ENCODE measurements at regions not wholly inside any gene's neighbourhood (a gene's known extent, or its start where the extent isn't known, plus 50 kb on each side); places are given as distances from the start of the nearest gene placed in this dataset.

DNA sequence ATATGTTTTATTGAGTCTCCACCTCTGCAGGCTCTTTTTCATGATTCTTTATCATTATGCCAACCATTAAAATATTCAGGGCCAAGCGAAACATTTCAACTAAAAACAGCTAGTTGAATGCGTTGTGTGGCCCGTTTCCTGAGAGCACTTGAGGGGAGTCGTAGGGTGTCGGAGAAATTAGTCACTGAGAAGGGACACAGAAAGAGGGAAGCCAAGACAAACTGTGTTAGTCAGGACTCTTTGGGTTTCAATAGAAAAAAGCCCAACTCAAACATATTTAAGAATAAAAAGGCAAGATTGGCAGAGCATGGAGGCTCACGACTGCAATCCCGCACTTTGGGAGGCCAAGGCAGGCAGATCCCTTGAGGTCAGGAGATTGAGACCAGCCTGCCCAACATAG, 58.9 kb downstream of the MAFB start:
- TF ChIP-seq CTCF (IDR thresholded peaks at IDR 0.05; ENCODE audit: low read length): no peak
- no peak for TF ChIP-seq EZH2 (IDR thresholded peaks at IDR 0.05; ENCODE audit: borderline replicate concordance, low read length)
